T-helper 1 cell treated with Interleukin-12 subunit alpha and Interleukin-12 subunit beta and Interleukin-4 antibody, amounts not matched to agents 30 ng/mL and 1 ng/mL, for 36 hours (primary cell): ENCODE measurements at regions not wholly inside any gene's neighbourhood (a gene's known extent, or its start where the extent isn't known, plus 50 kb on each side); places are given as distances from the start of the nearest gene placed in this dataset.

Source experiments
- intact Hi-C: fragments of 100-400 bp; cut with micrococcal nuclease; formaldehyde crosslinking; loops from one replicate; pipeline ENCODE4 v1.15.1; 2024

- intact Hi-C loops = no loop called here
These were observed 54.5 kb downstream of the CLDN34 start for GRCh38 chrX:10021461-10022272.

DNA sequence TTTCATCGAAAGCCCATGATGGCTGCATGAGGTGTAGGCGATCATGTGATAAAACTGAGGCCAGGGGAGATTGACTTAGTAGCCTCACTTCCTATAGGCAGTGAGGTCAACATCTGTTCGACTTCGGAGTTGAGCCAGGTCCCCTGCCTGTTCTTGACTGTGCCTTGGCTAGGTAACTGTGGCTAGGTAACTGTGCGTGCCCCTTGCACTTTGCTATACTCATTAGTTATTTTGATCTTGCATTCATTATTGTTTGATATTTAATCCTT is 55.0 kb downstream of the CLDN34 start:
- intact Hi-C loops = no loop called here

DNA sequence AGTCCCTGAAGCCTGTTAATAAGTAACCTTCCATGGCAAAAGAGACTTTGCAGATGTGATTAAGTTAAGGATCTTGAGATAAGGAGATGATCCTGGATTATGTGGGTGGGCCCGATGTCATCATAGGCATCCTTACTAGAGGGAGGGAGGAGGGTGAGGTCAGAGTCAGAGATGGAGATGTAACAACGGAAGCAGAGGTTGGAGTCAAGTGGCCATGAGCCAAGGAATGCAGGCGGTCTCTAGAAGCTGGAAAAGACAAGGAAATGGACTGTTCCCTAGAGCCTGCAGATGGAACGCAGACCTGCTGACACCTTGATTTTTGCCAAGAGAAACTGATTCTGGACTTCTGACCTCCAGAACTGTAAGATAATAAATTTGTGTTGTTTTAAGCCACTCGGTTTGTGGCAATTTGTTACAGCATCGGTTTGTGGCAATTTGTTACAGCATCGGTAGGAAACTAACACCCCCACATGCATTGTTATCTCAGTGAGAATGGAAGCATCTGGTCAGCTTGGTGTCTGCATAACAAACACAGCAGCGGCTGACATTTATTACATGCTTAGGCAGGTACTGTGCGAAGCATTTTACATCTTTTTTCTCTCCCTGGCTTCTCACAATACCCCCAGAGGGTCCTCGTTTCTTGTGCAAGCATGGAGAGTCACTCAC is 55.6 kb downstream of the CLDN34 start:
- intact Hi-C loops = no loop called here

GRCh38 chrX:10023821-10024220 is 56.7 kb downstream of the CLDN34 start:
- intact Hi-C loops = no loop called here

DNA sequence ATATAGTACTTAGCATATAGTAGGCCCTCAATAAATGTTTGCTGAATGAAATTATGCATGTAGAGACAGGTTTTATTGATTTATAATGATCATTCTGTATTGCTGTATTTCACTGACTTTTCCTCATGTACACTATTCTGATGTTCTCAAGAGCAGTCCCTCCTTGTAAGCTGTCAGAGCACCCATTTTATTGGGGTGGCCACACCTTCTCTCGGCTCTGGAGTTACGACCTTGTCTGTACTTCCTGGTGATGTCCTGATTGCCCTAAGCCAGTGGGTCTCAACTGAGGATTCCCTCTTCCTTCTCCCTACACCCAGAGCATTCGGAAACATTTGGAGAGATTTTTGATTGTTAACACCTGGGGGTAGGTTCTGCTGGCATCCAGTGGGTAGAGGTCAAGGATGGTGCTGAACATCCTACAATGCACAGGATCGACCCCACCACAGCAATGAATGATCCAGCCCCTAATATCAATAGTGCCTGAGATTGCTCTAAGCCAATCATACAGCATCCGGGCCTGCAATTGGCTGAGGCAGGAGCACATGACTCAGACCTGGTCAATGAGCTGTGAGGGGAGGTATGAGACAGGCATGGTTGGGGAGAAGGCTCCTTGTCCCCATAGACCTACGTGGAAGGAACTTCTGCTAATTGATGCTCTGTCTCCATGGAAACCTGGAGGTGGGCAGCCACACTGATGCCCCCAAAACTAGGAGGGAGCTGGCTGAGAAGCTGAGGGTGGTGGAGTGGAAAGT is 58.8 kb downstream of the CLDN34 start:
- intact Hi-C loops = no loop called here

DNA sequence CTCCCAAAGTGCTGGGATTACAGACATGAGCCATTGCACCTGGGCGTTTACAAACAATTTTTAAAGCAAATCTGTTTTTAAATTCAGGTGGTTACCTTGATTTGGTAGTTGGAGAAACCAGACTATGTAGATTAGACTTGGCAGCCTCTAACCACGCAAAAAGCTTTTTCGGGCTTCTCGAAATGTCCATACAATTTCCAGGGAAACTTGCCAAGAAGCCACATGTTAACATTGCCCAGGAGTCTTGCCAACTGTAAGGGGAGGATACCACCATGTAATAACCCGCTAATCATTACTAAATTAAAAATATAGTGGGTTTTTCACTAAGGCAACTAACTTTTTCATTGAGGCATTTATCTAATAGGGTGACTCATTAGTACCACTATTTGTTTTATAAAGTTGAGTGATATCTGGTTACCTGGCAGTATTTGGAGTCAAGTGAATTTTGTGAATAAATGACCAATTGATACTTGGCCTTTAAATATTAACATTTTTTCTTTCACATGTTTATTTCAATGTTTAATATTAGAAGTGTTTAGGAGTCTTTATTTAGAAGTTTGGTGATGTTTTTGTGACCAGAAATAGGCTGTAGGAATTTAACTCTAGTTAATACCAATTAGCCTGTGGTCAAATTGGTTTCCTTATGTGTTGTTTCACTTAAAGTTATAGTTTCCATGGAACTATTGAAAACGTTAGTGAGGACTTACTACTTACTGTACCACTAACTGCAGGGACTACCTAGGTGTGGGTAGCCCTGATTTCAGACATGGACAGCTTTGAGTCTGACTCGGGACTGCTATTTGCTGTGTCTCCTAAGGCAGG is 61.3 kb downstream of the CLDN34 start:
- intact Hi-C loops = no loop called here

DNA sequence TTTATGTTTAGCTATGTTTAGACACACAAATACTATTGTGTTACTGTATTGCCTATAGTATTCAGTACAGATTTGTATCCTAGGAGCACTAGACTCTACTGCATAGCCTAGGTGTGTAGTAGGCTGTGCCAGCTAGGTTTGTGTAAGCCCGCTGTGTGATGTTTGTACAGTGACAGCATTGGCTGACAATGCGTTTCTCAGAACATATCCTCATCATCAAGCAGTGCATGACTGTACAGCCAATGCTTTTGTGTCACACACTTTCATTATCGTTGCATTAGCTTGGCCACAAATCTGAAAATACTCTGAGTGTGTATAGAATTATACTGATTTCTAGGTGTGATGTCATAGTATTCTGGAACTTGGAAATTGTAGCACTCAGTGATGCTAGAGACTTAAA is 63.4 kb downstream of the CLDN34 start:
- intact Hi-C loops = no loop called here

DNA sequence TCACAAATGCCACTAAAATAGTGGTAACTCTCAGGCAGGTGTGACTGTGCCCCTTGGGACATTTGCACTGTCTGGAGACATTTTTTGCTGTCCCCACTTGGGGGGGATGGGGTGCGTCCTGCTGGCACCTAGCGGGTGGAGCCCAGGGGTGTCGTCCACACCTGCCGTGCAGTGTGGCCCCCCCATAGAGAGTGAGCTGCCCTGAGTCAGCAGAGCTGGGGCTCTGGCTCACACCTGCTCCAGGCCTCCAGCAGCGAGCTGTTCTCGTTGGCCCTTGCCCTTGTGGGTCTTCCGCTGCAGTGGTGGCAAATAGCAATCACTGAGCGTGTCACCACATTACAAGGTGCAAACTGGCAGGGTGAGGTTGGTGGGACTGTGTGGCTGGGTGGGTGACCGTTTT is 64.6 kb downstream of the CLDN34 start:
- intact Hi-C loops = no loop called here

GRCh38 chrX:10032147-10032546 is 65.0 kb downstream of the CLDN34 start:
- intact Hi-C loops = no loop called here

GRCh38 chrX:10033375-10034007 is 66.3 kb downstream of the CLDN34 start:
- intact Hi-C loops = no loop called here

DNA sequence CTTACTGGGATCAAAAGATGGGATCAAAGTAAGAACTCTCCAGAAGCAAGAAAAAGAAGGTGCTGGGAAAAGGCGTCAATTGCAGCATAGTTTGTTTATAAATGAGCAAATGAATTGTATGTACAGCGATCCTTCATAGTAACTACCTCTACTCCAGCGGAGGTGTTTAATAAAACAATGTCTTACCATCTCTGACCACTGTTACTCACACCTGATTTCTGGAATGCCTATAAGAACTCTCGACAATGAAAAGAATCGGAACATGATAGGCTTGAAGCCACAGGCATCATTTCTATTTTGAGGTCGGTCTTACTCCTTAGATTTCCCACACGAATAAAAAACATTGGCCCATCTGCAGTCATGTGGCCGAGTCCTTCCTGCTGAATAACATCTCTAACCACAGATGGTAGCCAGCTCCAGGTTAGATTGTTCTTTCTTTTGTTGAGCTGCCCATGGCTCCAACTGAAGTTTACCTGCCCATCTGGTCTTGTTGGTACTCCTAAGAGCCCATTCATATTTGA is 67.6 kb downstream of the CLDN34 start:
- intact Hi-C loops = no loop called here

DNA sequence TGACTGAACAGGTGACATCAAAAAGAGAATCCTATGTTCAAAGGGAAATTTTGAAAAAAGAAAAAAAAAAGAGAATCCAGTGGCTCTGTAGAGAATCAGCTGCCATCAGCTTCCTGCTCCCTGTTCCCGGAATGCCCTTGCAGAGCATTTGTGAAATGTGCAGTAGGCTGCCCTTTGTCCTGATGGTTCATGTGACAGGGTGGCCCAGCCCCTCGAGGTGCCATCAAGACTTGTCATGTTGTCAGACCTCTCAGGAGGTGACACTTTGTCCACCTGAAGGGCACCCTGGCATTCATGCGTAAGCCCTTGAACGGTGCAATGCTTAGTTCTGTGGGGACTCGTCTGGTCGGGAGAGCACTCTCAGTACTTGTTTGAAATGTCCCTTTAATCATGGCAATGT is 71.4 kb downstream of the CLDN34 start:
- intact Hi-C loops = loop anchor here (2.0 kb wide), 1 partner anchor 20 kb away; no protein-coding TSS in a partner anchor

DNA sequence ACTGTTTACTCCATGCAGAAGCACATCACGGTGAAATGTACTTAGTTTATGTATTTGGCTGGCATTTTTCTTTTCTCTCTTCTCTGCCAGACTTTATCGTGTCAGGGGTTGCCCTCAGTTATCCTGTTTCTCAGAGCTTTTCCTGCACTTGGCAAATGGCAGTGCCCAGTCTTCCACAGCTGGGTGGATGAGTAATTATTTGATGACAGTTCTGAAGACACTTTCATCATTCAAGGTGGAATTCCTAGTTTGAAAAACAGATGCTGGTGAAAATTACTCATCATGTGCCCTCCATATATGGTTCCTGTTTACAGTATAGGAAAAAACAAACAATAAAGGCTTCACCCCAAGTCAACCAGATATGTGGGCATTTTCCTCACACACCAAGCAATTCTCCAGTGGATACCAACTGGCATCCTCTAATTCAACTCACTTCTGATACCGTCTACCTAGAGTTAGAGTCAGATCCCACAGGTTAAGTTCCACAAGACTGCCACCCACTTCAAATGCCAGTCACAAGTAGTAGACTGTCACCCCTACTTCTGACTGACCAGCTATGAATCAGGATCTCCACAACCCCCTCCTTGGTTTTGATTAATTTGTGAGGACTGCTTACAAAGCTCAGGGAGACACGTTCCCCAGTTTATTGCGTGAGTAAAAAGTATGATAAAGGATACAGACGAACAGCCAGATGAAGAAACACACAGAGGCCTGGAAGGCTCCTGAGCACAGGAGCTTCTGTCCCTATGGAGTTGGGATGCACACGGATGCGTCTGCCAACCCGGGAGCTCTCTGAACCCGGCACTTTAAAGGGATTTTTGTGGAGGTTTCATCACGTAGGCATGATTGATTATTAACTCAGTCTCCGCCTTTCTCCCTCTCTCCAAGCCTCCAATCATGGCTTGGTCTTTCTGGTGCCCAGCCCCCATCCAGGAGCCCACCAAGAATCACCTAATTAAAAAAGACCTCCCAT is 72.9 kb downstream of the CLDN34 start:
- intact Hi-C loops = loop anchor here (2.0 kb wide), 1 partner anchor 21 kb away; no protein-coding TSS in a partner anchor

GRCh38 chrX:10040961-10041360 is 73.8 kb downstream of the CLDN34 start:
- intact Hi-C loops = no loop called here

- intact Hi-C loops = no loop called here
These were observed 74.2 kb downstream of the CLDN34 start for GRCh38 chrX:10041383-10041782.

GRCh38 chrX:10042055-10042454 is 74.9 kb downstream of the CLDN34 start:
- intact Hi-C loops = no loop called here

DNA sequence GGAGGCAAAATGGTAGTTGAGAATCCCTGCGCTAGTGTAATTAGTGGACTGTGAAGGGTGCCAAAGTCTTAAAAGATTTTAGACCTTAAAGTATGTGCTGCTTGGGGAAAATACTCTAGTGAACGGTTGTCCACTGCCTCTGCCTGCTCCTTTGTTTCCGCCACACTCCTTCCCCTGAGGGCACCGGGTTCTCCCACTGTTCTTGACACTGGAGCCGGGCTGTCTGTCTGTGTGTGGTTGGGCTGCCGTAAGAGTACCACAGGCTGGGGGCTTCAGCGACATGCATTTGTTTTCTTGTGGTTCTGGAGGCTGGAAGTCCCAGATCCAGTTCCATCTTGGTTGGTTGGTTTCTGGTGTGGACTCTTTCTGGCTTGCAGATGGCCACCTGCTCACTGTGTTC is 76.2 kb downstream of the CLDN34 start:
- intact Hi-C loops = no loop called here

GRCh38 chrX:10044021-10044420 is 76.9 kb downstream of the CLDN34 start:
- intact Hi-C loops = no loop called here

GRCh38 chrX:10045327-10046000 is 78.3 kb downstream of the CLDN34 start:
- intact Hi-C loops = no loop called here
